RWPE1 (cell line): ENCODE measurements at regions not wholly inside any gene's neighbourhood (a gene's known extent, or its start where the extent isn't known, plus 50 kb on each side); places are given as distances from the start of the nearest gene placed in this dataset.

Experiments used
- CTCF ChIA-PET: fragments of 350-600 bp; sonication (Branson Sonifier 250); formaldehyde crosslinking; extraction: SDS; loops from one replicate; lab custom pipeline; 2021; lab: Yijun Ruan, JAX
- POLR2A ChIA-PET: fragments of 400-600 bp; formaldehyde crosslinking; extraction: SDS; loops from one replicate; lab custom pipeline; 2020; ENCODE audit warnings: antibody characterized with exemption; ENCODE audit not compliant: low non-redundant PET; lab: Yijun Ruan, JAX
- DNase-seq: peaks from one replicate; pipeline ENCODE4 v3.0.0; 2012; ENCODE audit warnings: low spot score
- H3K27ac ChIP-seq: fragments of 450-650 bp; 2 replicates; pipeline ENCODE4 v1.5.1; 2017
- CTCF ChIP-seq: fragments of 450-650 bp; conservative IDR thresholded peaks from 2 replicates; pipeline ENCODE4 v1.5.1; 2017; ENCODE audit warnings: low read depth, mild to moderate bottlenecking

- CTCF ChIA-PET: interaction anchor here (0.6 kb wide), 1 partner anchor 355 kb away, joined by 4 read pairs; no protein-coding TSS in a partner anchor
- POLR2A ChIA-PET: no interaction called here
- TF ChIP-seq CTCF: no peak
These were observed 57.0 kb downstream of the RASL11A start for GRCh38 chr13:27327633-27328032.

GRCh38 chr13:27329210-27329609 lies 58.6 kb downstream of the RASL11A start:
- ChIA-PET CTCF (interaction anchor here (0.6 kb wide), 1 partner anchor 176 kb away, joined by 3 read pairs; no protein-coding TSS in a partner anchor), POLR2A (no interaction called here)
- DNase-seq: no peak

More at GRCh38 chr13:27327633-27328032, 57.0 kb downstream of the RASL11A start:
- no peak for DNase-seq
- no peak overlapping the region for H3K27ac ChIP-seq

GRCh38 chr13:27334774-27335435 lies 64.3 kb downstream of the RASL11A start:
- DNase-seq: no peak
- no peak for TF ChIP-seq CTCF
- ChIA-PET POLR2A (interaction anchor here (0.6 kb wide), 1 partner anchor 38 kb away, joined by 3 read pairs; no protein-coding TSS in a partner anchor), CTCF (interaction anchor here (0.6 kb wide), 4 partner anchors 13 to 536 kb away, joined by 3 to 9 read pairs (median 4); no protein-coding TSS in a partner anchor)
- no peak overlapping the region for H3K27ac ChIP-seq

More at GRCh38 chr13:27329210-27329609, 58.6 kb downstream of the RASL11A start:
- no peak for TF ChIP-seq CTCF
- H3K27ac ChIP-seq: no peak overlapping the region

GRCh38 chr13:27336014-27336673 lies 65.5 kb downstream of the RASL11A start:
- H3K27ac ChIP-seq: no peak overlapping the region
- ChIA-PET POLR2A (no interaction called here), CTCF (no interaction called here)
- no peak for TF ChIP-seq CTCF
- DNase-seq: no peak

GRCh38 chr13:27338207-27338606 lies 67.6 kb downstream of the RASL11A start:
- DNase-seq: no peak
- H3K27ac ChIP-seq: no peak overlapping the region
- CTCF ChIA-PET: no interaction called here
- POLR2A ChIA-PET: no interaction called here
- TF ChIP-seq CTCF: no peak

GRCh38 chr13:27338816-27339215 lies 68.2 kb downstream of the RASL11A start:
- no peak for DNase-seq
- TF ChIP-seq CTCF: no peak
- POLR2A ChIA-PET: no interaction called here
- H3K27ac ChIP-seq: no peak overlapping the region
- CTCF ChIA-PET: interaction anchor here (0.6 to 0.8 kb wide), 6 partner anchors 23 to 345 kb away, joined by 3 to 9 read pairs (median 4); no protein-coding TSS in a partner anchor
